CD4-positive, CD25-positive, alpha-beta regulatory T cell (primary cell): ENCODE measurements at regions not wholly inside any gene's neighbourhood (a gene's known extent, or its start where the extent isn't known, plus 50 kb on each side); places are given as distances from the start of the nearest gene placed in this dataset.

ENCODE experiments used
- ATAC-seq, 2 donors: fragments of 150-1000 bp; cut with Tn5 transposase; one replicate each; pipeline ENCODE4 v1.10.0; 2021; ENCODE audit warnings: low read depth in 2 of 2, moderate number of reproducible peaks in 2 of 2, moderate library complexity in 1 of 2
- DNase-seq, 3 donors: peaks; one replicate each; pipeline versions ENCODE4 v3.0.0 to v3.0.0-alpha.2; 2012 to 2022; ENCODE audit warnings: mixed read lengths in 1 of 3
- H3K27ac ChIP-seq: one replicate; pipeline ENCODE4 v1.7.0; 2013; ENCODE audit warnings: mild to moderate bottlenecking, low read length; ENCODE audit not compliant: insufficient read depth, poor library complexity, severe bottlenecking
- H3K27me3 ChIP-seq: one replicate; pipeline ENCODE4 v1.7.0; 2013; ENCODE audit warnings: low read length; ENCODE audit not compliant: control insufficient read depth, insufficient read depth
- H3K36me3 ChIP-seq: one replicate; pipeline ENCODE4 v1.7.0; 2013; ENCODE audit warnings: mild to moderate bottlenecking, low read length, moderate library complexity; ENCODE audit not compliant: control insufficient read depth, insufficient read depth
- H3K4me1 ChIP-seq: 2 replicates; pipeline ENCODE4 v1.7.0; 2013; ENCODE audit warnings: mild to moderate bottlenecking, low read length; ENCODE audit not compliant: insufficient read depth, control insufficient read depth, poor library complexity, severe bottlenecking
- H3K4me3 ChIP-seq: one replicate; pipeline ENCODE4 v1.7.0; 2013; ENCODE audit warnings: low read depth, mild to moderate bottlenecking, low read length, moderate library complexity
- H3K9me3 ChIP-seq, 2 experiments: 1 replicate in 1 of 2; 2 replicates in 1 of 2; pipeline ENCODE4 v1.7.0; 2013; ENCODE audit warnings: low read length in 2 of 2, mild to moderate bottlenecking in 1 of 2, moderate library complexity in 1 of 2; ENCODE audit not compliant: control insufficient read depth in 2 of 2
- H3K27ac Mint-ChIP-seq, 3 donors: one replicate each; pipeline ENCODE4 v1.8.0; 2020 to 2022; ENCODE audit warnings: mild to moderate bottlenecking in 3 of 3, mixed read lengths in 3 of 3, moderate library complexity in 2 of 3
- H3K27me3 Mint-ChIP-seq: one replicate; pipeline ENCODE4 v1.8.0; 2022; ENCODE audit warnings: mild to moderate bottlenecking, mixed read lengths
- H3K36me3 Mint-ChIP-seq: one replicate; pipeline ENCODE4 v1.8.0; 2020; ENCODE audit warnings: mixed read lengths
- H3K4me1 Mint-ChIP-seq, 4 donors: one replicate each; pipeline ENCODE4 v1.8.0; 2020 to 2022; ENCODE audit warnings: mixed read lengths in 4 of 4, mild to moderate bottlenecking in 1 of 4
- H3K4me3 Mint-ChIP-seq, 4 donors: one replicate each; pipeline ENCODE4 v1.8.0; 2020 to 2022; ENCODE audit warnings: mild to moderate bottlenecking in 4 of 4, mixed read lengths in 4 of 4, moderate library complexity in 3 of 4
- H3K9me3 Mint-ChIP-seq, 7 donors: one replicate each; pipeline ENCODE4 v1.8.0; 2020 to 2022; ENCODE audit warnings: mixed read lengths in 7 of 7, mild to moderate bottlenecking in 3 of 7, moderate library complexity in 2 of 7

GRCh38 chr9:4422495-4422894 lies 67.8 kb upstream of the SLC1A1 start:
- Histone ChIP-seq H3K27me3 (peaks cover 2% of the 10 kb centered on the region), H3K4me1 (no peaks in the 10 kb centered on the region), H3K36me3 (no peaks in the 10 kb centered on the region), H3K4me3 (no peak overlapping the region), H3K9me3 (no peaks in the 10 kb centered on the region), H3K27ac (no peak overlapping the region)
- no peak overlapping the region for H3K4me3 Mint-ChIP-seq
- peaks cover 8% of the 10 kb centered on the region for H3K27me3 Mint-ChIP-seq
- no peaks in the 10 kb centered on the region for H3K9me3 Mint-ChIP-seq
- no peak overlapping the region for H3K27ac Mint-ChIP-seq
- peaks cover 5 to 18% (median 11%) of the 10 kb centered on the region in 4 donors for H3K4me1 Mint-ChIP-seq
- no peaks in the 10 kb centered on the region for H3K36me3 Mint-ChIP-seq
- peak in 2 of 3 donors; percentile 5 to 30 for DNase-seq
- ATAC-seq, result peak in 1 of 2 donors; percentile 31

- no peak for DNase-seq
- Histone ChIP-seq H3K27ac (no peak overlapping the region), H3K27me3 (peaks cover 2% of the 10 kb centered on the region), H3K4me1 (no peaks in the 10 kb centered on the region), H3K4me3 (no peak overlapping the region), H3K36me3 (no peaks in the 10 kb centered on the region), H3K9me3 (no peaks in the 10 kb centered on the region)
- Mint-ChIP-seq H3K9me3 (no peaks in the 10 kb centered on the region), H3K4me3 (no peak overlapping the region), H3K27ac (peak overlapping the region in 1 of 3 donors; percentile 37), H3K4me1 (peaks cover 5 to 18% (median 11%) of the 10 kb centered on the region in 4 donors), H3K27me3 (peaks cover 8% of the 10 kb centered on the region), H3K36me3 (no peaks in the 10 kb centered on the region)
- ATAC-seq, result no peak
These were observed 68.4 kb upstream of the SLC1A1 start for GRCh38 chr9:4421847-4422246.

GRCh38 chr9:4420351-4420750 lies 69.9 kb upstream of the SLC1A1 start:
- H3K4me1 Mint-ChIP-seq, result peaks cover 5 to 18% (median 11%) of the 10 kb centered on the region in 4 donors

GRCh38 chr9:4417578-4418325 lies 72.5 kb upstream of the SLC1A1 start:
- no peaks in the 10 kb centered on the region for H3K36me3 ChIP-seq
- H3K36me3 Mint-ChIP-seq, result no peaks in the 10 kb centered on the region
- no peaks in the 10 kb centered on the region for H3K4me1 ChIP-seq
- H3K9me3 ChIP-seq, result no peaks in the 10 kb centered on the region
- peaks cover 5 to 18% (median 10%) of the 10 kb centered on the region in 4 donors for H3K4me1 Mint-ChIP-seq
- no peak overlapping the region for H3K27ac ChIP-seq
- peaks cover 6% of the 10 kb centered on the region for H3K27me3 ChIP-seq
- H3K9me3 Mint-ChIP-seq, result peaks cover 0 to 2% (median 0%) of the 10 kb centered on the region in 7 donors
- no peak overlapping the region for H3K27ac Mint-ChIP-seq
- H3K4me3 ChIP-seq, result no peak overlapping the region
- DNase-seq (no peak), ATAC-seq (no peak)
- H3K4me3 Mint-ChIP-seq, result no peak overlapping the region
- H3K27me3 Mint-ChIP-seq, result no peaks in the 10 kb centered on the region

More at GRCh38 chr9:4420351-4420750, 69.9 kb upstream of the SLC1A1 start:
- Mint-ChIP-seq H3K27me3 (peaks cover 8% of the 10 kb centered on the region), H3K27ac (no peak overlapping the region), H3K9me3 (no peaks in the 10 kb centered on the region), H3K36me3 (no peaks in the 10 kb centered on the region), H3K4me3 (no peak overlapping the region)
- no peak overlapping the region for H3K27ac ChIP-seq
- no peaks in the 10 kb centered on the region for H3K36me3 ChIP-seq
- H3K4me3 ChIP-seq, result no peak overlapping the region
- H3K9me3 ChIP-seq, result no peaks in the 10 kb centered on the region
- ATAC-seq (no peak), DNase-seq (no peak)
- peaks cover 2% of the 10 kb centered on the region for H3K27me3 ChIP-seq
- no peaks in the 10 kb centered on the region for H3K4me1 ChIP-seq

GRCh38 chr9:4416467-4416866 lies 73.8 kb upstream of the SLC1A1 start:
- peaks cover 0 to 2% (median 0%) of the 10 kb centered on the region in 7 donors for H3K9me3 Mint-ChIP-seq
- no peaks in the 10 kb centered on the region for H3K9me3 ChIP-seq
- no peak for DNase-seq
- no peak for ATAC-seq
- no peak overlapping the region for H3K4me3 Mint-ChIP-seq
- no peaks in the 10 kb centered on the region for H3K4me1 ChIP-seq
- no peaks in the 10 kb centered on the region for H3K36me3 ChIP-seq
- no peak overlapping the region for H3K4me3 ChIP-seq
- no peaks in the 10 kb centered on the region for H3K27me3 Mint-ChIP-seq
- H3K27me3 ChIP-seq, result peaks cover 6% of the 10 kb centered on the region
- no peak overlapping the region for H3K27ac ChIP-seq
- H3K27ac Mint-ChIP-seq, result no peak overlapping the region
- H3K36me3 Mint-ChIP-seq, result no peaks in the 10 kb centered on the region
- peaks cover 0 to 5% (median 0%) of the 10 kb centered on the region in 4 donors for H3K4me1 Mint-ChIP-seq

- H3K27me3 ChIP-seq, result peaks cover 5% of the 10 kb centered on the region
- no peak overlapping the region for H3K4me3 ChIP-seq
- Mint-ChIP-seq H3K36me3 (no peaks in the 10 kb centered on the region), H3K27me3 (no peaks in the 10 kb centered on the region), H3K4me3 (no peak overlapping the region), H3K27ac (no peak overlapping the region), H3K4me1 (peaks cover 0 to 5% (median 0%) of the 10 kb centered on the region in 4 donors), H3K9me3 (peaks cover 0 to 2% (median 0%) of the 10 kb centered on the region in 7 donors)
- ATAC-seq (no peak), DNase-seq (no peak)
- no peaks in the 10 kb centered on the region for H3K36me3 ChIP-seq
- no peaks in the 10 kb centered on the region for H3K4me1 ChIP-seq
- H3K27ac ChIP-seq, result no peak overlapping the region
- no peaks in the 10 kb centered on the region for H3K9me3 ChIP-seq
These were observed 75.0 kb upstream of the SLC1A1 start for GRCh38 chr9:4415281-4415680.

- no peak for DNase-seq
- Mint-ChIP-seq H3K4me1 (no peaks in the 10 kb centered on the region), H3K27me3 (no peaks in the 10 kb centered on the region), H3K27ac (no peak overlapping the region), H3K4me3 (no peak overlapping the region), H3K36me3 (no peaks in the 10 kb centered on the region), H3K9me3 (peaks cover 0 to 2% (median 0%) of the 10 kb centered on the region in 7 donors)
- no peaks in the 10 kb centered on the region for H3K9me3 ChIP-seq
- H3K27ac ChIP-seq, result no peak overlapping the region
- H3K4me1 ChIP-seq, result no peaks in the 10 kb centered on the region
- ATAC-seq, result no peak
- peaks cover 4% of the 10 kb centered on the region for H3K27me3 ChIP-seq
- no peak overlapping the region for H3K4me3 ChIP-seq
- no peaks in the 10 kb centered on the region for H3K36me3 ChIP-seq
These were observed 76.4 kb upstream of the SLC1A1 start for GRCh38 chr9:4413856-4414255.

GRCh38 chr9:4404156-4404555 lies 86.1 kb upstream of the SLC1A1 start:
- Mint-ChIP-seq H3K9me3 (peaks cover 0 to 30% (median 12%) of the 10 kb centered on the region in 7 donors), H3K27ac (no peak overlapping the region), H3K36me3 (peaks cover 4% of the 10 kb centered on the region), H3K4me3 (no peak overlapping the region), H3K27me3 (peaks cover 11% of the 10 kb centered on the region), H3K4me1 (no peaks in the 10 kb centered on the region)
- H3K4me3 ChIP-seq, result no peak overlapping the region
- DNase-seq, result no peak
- H3K27ac ChIP-seq, result no peak overlapping the region
- H3K4me1 ChIP-seq, result no peaks in the 10 kb centered on the region
- peaks cover 12 to 18% of the 10 kb centered on the region in 2 experiments for H3K9me3 ChIP-seq
- no peaks in the 10 kb centered on the region for H3K36me3 ChIP-seq
- no peak for ATAC-seq
- H3K27me3 ChIP-seq, result no peaks in the 10 kb centered on the region
